ENCODE measurements at regions not wholly inside any gene's neighbourhood (a gene's known extent, or its start where the extent isn't known, plus 50 kb on each side); places are given as distances from the start of the nearest gene placed in this dataset.

- no peak for DNase-seq (ENCODE audit: low read depth in 2 of 2, low spot score in 1 of 2)
Observed at GRCh38 chr11:112398798-112399478, 138.3 kb upstream of the PLET1 start.

- no peak for DNase-seq (ENCODE audit: low read depth in 2 of 2, low spot score in 1 of 2)
Observed at GRCh38 chr11:112400476-112401014, 139.9 kb upstream of the PLET1 start.

GRCh38 chr11:112401036-112401769 is 140.5 kb upstream of the PLET1 start:
- no peak for DNase-seq (ENCODE audit: low read depth in 2 of 2, low spot score in 1 of 2)

- DNase-seq (ENCODE audit: low read depth in 2 of 2, low spot score in 1 of 2), result no peak
Observed at GRCh38 chr11:112403432-112403831, 142.8 kb upstream of the PLET1 start.

GRCh38 chr11:112404112-112404511 is 143.5 kb upstream of the PLET1 start:
- DNase-seq (ENCODE audit: low read depth in 2 of 2, low spot score in 1 of 2), result no peak

- DNase-seq (ENCODE audit: low read depth in 2 of 2, low spot score in 1 of 2), result no peak
Observed at GRCh38 chr11:112408517-112408916, 147.9 kb upstream of the PLET1 start.

GRCh38 chr11:112410325-112410724 is 149.7 kb upstream of the PLET1 start:
- DNase-seq (ENCODE audit: low read depth in 2 of 2, low spot score in 1 of 2), result no peak

- DNase-seq (ENCODE audit: low read depth in 2 of 2, low spot score in 1 of 2), result no peak
Observed at GRCh38 chr11:112412383-112412782, 151.7 kb upstream of the PLET1 start.

- DNase-seq (ENCODE audit: low read depth in 2 of 2, low spot score in 1 of 2), result no peak
Observed at GRCh38 chr11:112417339-112417738, 156.7 kb upstream of the PLET1 start.

- DNase-seq (ENCODE audit: low read depth in 2 of 2, low spot score in 1 of 2), result no peak
Observed at GRCh38 chr11:112418438-112418837, 157.8 kb upstream of the PLET1 start.

GRCh38 chr11:112421879-112422278 is 161.2 kb upstream of the PLET1 start:
- DNase-seq (ENCODE audit: low read depth in 2 of 2, low spot score in 1 of 2), result no peak

- no peak for DNase-seq (ENCODE audit: low read depth in 2 of 2, low spot score in 1 of 2)
Observed at GRCh38 chr11:112425121-112425520, 164.5 kb upstream of the PLET1 start.

- DNase-seq (ENCODE audit: low read depth in 2 of 2, low spot score in 1 of 2), result no peak
Observed at GRCh38 chr11:112437096-112437495, 176.4 kb upstream of the PLET1 start.

GRCh38 chr11:112439614-112440013 is 179.0 kb upstream of the PLET1 start:
- DNase-seq (ENCODE audit: low read depth in 2 of 2, low spot score in 1 of 2), result no peak

GRCh38 chr11:112440518-112440917 is 179.9 kb upstream of the PLET1 start:
- no peak for DNase-seq (ENCODE audit: low read depth in 2 of 2, low spot score in 1 of 2)

- no peak for DNase-seq (ENCODE audit: low read depth in 2 of 2, low spot score in 1 of 2)
Observed at GRCh38 chr11:112448168-112448567, 187.5 kb upstream of the PLET1 start.

GRCh38 chr11:112448806-112449205 is 188.1 kb upstream of the PLET1 start:
- DNase-seq (ENCODE audit: low read depth in 2 of 2, low spot score in 1 of 2), result no peak

GRCh38 chr11:112451250-112451649 is 190.6 kb upstream of the PLET1 start:
- DNase-seq (ENCODE audit: low read depth in 2 of 2, low spot score in 1 of 2), result no peak

GRCh38 chr11:112453601-112454577 is 193.2 kb upstream of the PLET1 start:
- DNase-seq (ENCODE audit: low read depth in 2 of 2, low spot score in 1 of 2), result no peak

GRCh38 chr11:112454841-112455240 is 194.2 kb upstream of the PLET1 start:
- DNase-seq (ENCODE audit: low read depth in 2 of 2, low spot score in 1 of 2), result no peak

- DNase-seq (ENCODE audit: low read depth in 2 of 2, low spot score in 1 of 2), result no peak
Observed at GRCh38 chr11:112455791-112456190, 195.1 kb upstream of the PLET1 start.

Data from stimulated activated CD8-positive, alpha-beta memory T cell treated with anti-CD3 and anti-CD28 coated beads, Interleukin-4, amount 100 ng/mL, for 1 hour (primary cell).